Inflammatory macrophage treated with lipopolysaccharide for 4 hours (primary cell): ENCODE measurements at regions not wholly inside any gene's neighbourhood (a gene's known extent, or its start where the extent isn't known, plus 50 kb on each side); places are given as distances from the start of the nearest gene placed in this dataset.
A peak's percentile ranks its signal among the peaks of the same experiment; 100 is the strongest.
"Not testable (repeated sequence)": the region's sequence is repeated elsewhere in the genome, so short reads cannot be mapped to it uniquely, and the experiment has no call there.

Experiments used
- DNase-seq: peaks from one replicate; pipeline ENCODE4 v3.0.0-alpha.2; 2020

- DNase-seq = not testable (repeated sequence)
These were observed 322.1 kb downstream of the RPLP1 start for GRCh38 chr15:69774711-69775110.

- DNase-seq = no peak
These were observed 320.4 kb downstream of the TLE3 start for GRCh38 chr15:69777356-69777755.

GRCh38 chr15:69780374-69780773, 317.3 kb downstream of the TLE3 start:
- no peak for DNase-seq

DNA sequence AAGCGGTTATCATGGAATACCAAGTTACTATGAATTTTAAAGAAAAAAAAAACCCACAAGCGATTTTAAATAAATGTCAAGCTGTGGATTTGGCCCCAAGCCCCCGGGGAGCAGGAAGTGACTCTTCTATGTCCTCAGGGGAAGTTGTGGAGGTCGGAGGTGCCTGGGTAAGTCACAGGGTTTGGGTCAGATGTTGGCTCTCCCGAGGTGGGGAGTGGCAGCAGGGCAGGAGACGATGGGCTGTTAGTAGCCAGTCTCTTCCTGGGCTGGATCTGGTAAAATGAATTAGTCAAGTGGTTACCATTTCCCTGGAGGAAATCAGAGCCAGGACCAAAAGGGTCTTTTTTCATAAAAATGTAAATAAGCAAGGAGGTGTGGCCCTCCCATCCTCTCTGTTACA, 316.7 kb downstream of the TLE3 start:
- DNase-seq = no peak

DNA sequence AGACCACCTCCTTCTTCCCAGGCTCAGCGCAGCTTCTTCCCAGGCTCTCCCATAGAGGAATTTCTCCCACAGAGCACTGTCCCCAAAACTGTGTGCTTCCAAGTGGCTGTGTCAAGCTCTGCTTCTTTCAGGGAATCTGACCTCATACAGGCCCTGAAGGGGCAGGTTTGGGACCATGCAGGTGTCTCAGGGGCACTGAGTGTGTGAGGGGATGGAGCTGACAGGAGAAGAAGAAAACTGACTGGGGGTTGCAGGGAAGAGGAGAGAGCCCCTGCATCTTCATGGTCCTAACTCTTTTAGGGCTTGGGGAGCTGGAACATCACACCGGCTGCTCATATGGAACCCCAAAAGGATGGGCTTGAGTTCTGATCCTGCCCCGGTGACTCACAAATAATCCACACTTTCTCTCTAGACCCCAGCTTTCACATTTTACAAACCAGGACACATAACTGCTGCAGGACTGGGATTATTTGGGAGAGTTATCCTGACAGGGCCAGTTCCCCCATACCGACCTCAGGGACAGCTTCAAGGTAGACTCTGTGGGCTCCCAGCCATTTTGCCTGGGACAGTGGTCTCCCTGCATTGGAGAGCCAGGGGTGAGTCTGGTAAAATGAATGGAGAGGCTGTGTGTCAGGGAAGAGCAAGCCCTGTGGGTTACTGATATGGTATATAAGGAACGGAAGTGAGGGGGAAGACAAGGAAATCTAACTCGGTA, 316.1 kb downstream of the TLE3 start:
- DNase-seq = no peak

DNA sequence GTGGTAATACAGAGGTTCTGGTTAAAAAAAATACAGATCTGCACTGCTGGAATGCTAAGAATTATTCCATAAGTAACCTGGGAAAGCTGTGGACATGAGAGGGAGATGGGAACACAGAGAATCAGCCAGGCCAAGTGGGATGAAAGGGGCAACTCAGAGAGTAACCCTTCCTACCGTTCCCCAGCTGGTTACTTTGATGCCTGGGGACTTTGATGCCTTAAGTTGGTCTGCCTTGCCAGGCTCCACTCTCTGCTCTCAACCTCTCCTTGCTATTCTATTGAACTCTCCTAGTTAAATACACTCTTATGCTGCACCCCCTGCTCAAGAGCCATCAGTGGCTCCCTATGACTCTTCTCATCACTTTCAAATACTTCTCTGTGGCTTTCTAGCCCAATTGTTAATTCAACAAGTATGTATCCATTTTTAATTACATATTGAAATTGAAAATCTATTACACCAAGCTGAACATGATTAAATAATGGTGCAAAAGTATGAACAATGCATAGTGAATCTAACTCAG, 315.5 kb downstream of the TLE3 start:
- no peak for DNase-seq

DNA sequence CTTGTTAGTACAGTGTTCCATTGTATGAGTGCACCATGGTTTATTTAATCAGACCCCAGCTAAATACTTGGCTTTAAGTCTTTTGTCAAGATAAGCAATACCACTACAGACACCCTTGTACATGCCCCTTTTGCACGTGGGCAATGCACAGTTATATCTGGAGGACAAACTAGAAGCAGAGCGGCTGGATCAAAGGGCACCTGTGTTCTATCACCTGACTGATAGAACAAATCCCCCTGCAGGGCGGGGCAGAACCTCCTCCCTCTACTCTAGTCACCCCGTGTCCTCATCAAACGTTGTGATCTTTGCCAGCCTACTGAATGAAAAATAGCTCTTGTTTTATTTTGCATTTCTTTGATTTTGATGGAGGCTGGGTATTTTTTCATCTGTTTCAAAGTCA, 314.9 kb downstream of the TLE3 start:
- DNase-seq = no peak

- DNase-seq = no peak
These were observed 314.5 kb downstream of the TLE3 start for GRCh38 chr15:69783211-69783610.

DNA sequence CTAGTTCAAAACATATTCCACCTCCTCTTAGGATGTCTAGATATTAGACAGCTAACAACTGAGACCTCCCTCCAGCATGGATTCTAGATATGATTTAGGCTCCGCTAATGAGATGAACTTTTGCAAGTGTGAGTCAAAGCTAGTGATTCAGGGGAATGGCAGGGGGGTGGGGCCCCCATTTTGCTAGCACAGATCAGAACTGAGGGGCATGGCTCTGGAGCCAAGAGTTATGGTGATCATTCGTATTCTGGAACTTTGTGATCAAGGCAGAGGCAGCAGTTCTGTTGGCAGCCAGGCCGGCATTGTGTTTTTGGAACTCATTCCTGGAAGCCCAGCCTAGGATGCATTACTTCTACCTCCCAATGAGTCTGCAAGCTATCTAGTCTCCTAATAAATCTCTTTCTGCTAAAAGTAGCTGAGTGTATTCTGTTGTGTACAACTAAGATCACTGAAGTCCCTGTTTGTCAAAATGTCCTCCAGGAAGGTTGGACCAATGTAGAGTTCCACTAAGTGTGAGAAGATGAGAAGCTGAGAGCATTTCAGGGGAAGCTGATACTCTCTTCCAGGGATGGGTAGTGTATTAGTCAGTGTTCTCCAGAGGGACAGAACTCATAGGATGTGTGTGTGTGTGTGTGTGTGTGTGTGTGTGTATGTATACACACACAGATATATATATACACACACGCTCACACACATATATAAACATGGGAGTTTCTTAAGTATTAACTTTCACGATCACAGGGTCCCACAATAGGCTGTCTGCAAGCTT, 312.7 kb downstream of the TLE3 start:
- DNase-seq = no peak

DNA sequence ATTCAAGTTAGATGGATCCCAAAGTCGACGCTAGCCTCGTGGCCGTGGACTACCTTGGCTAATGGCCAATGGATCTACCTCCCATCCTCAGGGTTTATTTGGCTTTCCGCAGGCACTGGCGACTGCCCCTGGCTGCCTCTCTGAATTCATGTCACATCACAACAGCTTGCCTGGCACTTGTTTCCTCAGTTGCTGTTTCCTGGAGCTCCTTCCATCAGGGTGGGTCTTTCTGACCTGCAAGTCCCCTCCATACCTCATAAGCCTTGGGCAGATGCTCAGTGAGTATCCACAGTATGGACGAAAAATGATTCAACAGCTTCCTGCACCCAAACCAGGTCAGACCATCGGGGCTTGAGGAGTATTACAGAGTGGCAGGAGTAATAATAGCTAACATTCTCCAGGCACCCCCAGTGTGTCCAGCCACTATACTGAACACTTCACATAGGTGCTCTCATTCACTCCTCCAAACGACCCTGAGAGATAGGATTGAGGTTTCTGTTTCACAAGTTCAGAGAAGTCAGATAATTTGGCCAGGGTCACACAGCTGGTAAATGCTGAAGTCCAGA, 311.5 kb downstream of the TLE3 start:
- no peak for DNase-seq

DNA sequence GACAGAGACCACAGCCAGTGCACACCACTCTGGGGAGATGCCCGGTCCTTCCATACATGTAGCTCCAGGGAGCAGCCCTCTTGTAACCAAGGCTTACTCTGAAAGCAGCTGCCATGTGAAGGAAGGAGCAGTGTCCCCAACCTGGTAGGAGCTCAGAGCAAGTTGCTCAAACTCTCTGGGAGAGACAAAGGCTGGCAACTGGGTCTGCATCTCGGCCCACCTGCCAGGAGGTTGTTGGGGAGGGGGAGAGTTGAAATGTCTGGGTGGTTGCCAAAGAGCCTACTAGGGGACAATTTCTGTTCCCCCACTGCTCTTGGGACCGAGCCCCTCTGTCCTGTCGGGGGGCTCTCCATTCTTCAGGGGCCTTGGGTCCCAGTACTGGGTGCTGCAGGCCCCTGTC, 309.9 kb downstream of the TLE3 start:
- no peak for DNase-seq

- no peak for DNase-seq
These were observed 307.9 kb downstream of the TLE3 start for GRCh38 chr15:69789648-69790393.

GRCh38 chr15:69790632-69791031, 307.1 kb downstream of the TLE3 start:
- no peak for DNase-seq

GRCh38 chr15:69792823-69793222, 304.9 kb downstream of the TLE3 start:
- no peak for DNase-seq

DNA sequence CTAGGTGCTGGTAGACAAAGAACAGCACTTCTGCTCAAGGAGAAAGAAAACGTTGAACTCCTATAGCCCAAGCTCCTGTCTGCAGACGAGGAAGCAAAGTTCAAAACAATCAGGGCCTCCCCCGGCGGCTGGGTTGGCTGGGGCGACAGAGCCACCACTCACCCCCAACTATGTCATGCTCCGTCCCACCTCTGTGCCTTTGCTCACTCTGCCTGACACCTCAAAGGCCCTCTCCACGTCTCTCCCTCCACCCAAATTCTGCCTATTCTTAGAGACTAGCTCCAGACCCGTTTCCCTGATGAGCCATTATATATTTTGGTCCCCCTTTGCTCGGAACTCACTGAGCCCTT, 304.3 kb downstream of the TLE3 start:
- DNase-seq = no peak

DNA sequence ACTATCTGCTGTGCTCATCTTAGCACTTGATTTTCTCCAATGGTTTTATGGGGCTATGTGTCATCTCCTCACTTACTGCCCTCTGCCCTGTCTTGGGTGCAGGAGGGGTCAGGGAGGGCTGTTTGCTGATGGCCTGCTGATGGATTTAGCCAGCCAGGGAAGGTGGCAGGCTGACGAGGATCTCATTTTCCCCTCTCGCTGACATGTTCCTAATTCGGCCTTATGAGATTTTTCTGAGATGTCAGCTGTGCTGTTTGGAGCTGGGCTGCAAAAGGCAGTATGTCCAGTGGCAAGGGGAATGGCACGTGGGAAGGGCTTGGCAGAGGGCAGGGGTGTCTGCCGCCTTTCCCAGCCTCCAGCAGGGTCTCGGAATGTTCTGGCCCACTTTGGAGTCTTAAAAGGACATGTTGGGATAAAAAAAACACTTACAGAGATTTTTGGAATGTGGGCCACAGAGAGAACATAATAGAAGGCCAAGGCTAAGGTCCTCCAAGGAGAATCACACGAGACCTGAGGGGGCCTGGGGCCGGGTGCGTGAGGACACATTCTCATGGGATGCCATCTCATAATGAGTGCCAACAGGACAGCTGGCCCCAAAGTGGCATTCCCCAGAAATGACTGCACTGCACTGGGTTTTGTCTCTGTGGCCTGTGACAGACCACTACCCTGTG, 303.8 kb downstream of the TLE3 start:
- no peak for DNase-seq

DNA sequence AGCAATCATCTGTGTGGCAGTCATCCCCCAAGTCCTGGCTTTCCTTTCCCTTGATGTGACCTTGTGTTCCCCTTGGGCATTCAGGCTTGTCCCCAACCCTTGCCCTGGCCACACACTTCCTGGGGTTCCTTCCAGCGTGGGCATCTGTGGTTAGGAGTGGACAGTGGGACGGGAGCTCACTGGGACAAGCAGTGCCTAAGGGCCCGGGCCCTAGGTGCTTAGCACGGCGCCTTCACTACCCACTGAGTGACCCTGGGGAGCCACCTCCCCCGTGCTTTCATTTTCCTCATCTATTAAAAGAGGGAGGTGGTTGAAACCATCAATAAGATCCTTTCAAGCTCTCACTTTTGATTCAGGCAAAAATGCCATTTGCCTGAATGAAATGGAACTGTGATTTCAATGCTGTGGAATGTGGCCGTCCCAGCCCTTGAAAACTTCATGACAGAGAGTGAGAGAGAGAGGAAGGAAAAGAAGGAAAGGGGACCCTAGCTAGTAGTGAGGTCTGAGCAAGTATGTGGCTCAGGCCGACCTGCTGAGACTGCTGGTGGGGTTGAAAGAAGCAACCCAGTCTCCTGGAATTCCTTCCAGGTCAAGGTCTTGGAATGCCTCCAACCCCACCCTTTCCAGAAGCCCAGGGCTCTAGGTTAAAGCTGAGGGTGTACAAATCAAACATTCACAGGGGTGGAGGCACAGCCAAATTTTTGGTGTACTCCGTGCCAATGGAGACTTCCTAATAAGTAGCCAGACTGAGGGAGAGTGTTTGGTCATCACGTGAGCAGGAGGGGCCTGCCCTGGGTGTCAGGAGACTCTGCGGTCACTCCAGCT, 302.9 kb downstream of the TLE3 start:
- no peak for DNase-seq

DNA sequence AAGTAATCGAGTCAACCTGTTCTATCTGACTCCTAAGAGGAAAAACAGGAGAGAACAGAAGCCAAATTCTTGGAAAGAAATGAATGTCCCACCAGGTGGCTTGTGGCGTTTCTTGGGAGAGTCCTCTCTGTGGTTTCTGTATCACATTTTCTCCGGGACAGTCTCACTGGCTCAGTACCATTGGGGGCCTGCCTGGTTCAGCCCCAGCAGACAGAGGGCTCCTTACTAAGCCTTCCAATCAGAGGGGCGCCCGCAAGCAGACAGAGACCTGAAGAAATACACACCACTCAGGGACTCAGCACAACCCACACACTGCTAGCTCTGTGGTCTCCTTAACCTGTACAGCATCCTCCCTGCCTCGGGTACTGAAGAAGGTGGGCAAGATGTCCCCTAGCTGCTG, 302.1 kb downstream of the TLE3 start:
- no peak for DNase-seq

DNA sequence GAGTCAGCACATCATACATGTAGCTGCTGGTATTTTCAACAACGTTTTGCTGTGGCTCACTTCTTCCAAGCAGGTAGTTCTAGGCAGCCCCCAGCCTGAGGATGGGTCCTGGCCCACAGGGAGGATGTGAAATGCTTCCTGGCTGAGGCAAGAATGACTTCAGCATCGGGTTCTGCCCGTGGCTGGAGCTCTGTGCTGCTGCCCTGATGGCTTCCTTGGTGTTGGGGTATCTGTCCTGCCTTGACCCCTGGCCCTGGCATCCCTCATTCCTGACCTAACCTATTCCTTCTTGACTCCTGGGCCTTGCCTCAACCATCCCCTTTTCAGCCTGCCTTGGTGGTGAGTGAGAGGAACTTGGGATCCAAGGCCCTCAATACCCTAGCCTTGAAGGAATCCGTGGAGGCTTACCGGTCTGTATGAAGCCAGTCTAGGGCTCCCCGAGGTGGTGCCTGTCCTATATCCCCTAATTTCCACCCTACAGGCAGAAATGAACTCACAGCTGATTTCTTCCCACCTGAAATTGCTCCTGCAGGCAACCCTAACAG, 300.6 kb downstream of the TLE3 start:
- DNase-seq = no peak

- no peak for DNase-seq
These were observed 300.1 kb downstream of the TLE3 start for GRCh38 chr15:69797615-69798014.

DNA sequence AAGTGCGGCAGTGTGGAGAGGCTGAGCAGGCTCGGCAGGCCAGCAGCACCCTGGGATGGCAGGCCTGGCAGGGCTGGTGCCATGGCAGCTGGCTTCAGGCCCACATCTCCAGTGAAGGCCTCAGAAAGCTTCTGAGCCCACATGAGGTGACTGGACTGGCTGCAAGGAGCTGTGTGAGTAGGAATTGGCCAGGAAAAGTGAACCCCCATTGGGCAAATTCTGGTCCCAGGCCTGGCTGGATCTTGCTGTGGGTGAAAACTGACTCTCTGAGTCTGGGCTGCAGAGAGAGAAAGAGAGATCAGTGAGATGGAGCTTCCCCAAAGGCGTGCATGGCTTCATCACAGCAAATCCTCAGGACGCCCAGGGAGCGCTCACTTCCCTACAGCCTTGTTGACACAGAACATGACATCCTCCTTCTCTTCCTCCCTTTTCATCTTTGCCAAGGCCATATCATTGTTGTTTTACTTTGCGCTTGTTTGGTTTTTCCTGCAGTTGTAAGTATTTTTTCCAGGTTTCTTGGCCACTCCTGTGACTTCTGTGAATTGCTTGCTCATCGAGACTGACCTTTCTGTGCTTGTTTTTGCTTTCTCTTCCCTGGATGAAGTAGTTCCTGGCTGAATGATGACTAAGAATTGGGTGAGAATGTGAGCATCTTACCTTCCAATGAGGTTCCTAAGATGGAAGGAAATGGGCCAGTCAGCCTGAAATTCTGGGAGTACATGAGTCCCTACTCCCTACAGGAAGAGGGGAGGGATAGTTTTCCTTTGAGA, 299.1 kb downstream of the TLE3 start:
- DNase-seq = peak; percentile 56
